ENCODE measurements at regions not wholly inside any gene's neighbourhood (a gene's known extent, or its start where the extent isn't known, plus 50 kb on each side); places are given as distances from the start of the nearest gene placed in this dataset.

DNA sequence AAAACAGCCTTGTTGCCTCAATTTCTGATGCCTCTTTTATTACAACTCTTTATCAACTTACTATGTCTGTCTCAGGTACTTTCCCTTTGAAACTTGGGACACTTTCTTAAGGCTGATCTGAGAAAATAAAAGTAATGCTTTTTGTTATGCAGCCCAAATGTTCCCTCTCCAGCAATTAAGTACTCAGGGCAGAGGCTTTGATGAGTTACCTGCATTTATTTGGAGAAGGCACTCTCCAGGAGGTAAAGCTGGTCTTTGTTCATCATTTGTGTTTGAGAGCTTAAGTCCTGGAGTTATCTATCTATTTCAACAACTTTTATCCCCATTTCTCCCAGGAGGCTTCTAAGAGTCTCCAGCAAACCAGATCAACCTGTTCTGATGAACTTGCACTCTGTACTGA is 259.2 kb downstream of the ASXL3 start:
- no peak overlapping the region for H3K27ac ChIP-seq
- H3K9me3 ChIP-seq = no peaks in the 10 kb centered on the region
- no peak for DNase-seq
- H3K4me1 ChIP-seq = no peaks in the 10 kb centered on the region
- intact Hi-C loops (cut with DNase I; ENCODE audit: low total_unique reads) = no loop called here
- H3K27me3 ChIP-seq = no peaks in the 10 kb centered on the region
- TF ChIP-seq POLR2A (IDR thresholded peaks at IDR 0.05) = no peak
- TF ChIP-seq, protein P1, sequence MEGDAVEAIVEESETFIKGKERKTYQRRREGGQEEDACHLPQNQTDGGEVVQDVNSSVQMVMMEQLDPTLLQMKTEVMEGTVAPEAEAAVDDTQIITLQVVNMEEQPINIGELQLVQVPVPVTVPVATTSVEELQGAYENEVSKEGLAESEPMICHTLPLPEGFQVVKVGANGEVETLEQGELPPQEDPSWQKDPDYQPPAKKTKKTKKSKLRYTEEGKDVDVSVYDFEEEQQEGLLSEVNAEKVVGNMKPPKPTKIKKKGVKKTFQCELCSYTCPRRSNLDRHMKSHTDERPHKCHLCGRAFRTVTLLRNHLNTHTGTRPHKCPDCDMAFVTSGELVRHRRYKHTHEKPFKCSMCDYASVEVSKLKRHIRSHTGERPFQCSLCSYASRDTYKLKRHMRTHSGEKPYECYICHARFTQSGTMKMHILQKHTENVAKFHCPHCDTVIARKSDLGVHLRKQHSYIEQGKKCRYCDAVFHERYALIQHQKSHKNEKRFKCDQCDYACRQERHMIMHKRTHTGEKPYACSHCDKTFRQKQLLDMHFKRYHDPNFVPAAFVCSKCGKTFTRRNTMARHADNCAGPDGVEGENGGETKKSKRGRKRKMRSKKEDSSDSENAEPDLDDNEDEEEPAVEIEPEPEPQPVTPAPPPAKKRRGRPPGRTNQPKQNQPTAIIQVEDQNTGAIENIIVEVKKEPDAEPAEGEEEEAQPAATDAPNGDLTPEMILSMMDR (IDR thresholded peaks at IDR 0.05) = no peak
- H3K4me3 ChIP-seq = no peak overlapping the region
- no peaks in the 10 kb centered on the region for H3K36me3 ChIP-seq (ENCODE audit: low read depth, missing control alignments)

DNA sequence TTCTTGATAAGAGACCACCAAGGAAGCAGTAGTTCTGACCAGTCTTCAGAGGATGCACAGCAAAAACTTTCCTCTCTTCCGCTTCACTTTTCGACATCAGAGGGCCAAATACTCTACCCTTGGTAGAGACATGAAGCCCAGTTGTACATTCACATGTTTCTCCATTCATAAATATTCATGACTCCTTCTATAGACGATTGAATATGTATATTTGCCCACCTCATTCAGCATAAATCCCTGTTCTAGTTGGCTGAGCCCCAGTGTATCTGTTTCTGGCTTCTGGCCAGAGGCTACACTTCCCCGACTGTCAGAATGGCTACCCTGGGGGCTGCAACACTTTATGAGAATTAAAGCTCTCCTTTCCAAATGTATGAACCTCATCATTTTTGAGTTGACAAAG is 258.5 kb downstream of the ASXL3 start:
- intact Hi-C loops (cut with DNase I; ENCODE audit: low total_unique reads) = no loop called here
- no peak for TF ChIP-seq POLR2A (IDR thresholded peaks at IDR 0.05)
- TF ChIP-seq, protein P1 (IDR thresholded peaks at IDR 0.05) = no peak
- H3K27me3 ChIP-seq = no peaks in the 10 kb centered on the region
- H3K36me3 ChIP-seq (ENCODE audit: low read depth, missing control alignments) = no peaks in the 10 kb centered on the region
- 68 to 70% methylated on average over 4 of the region's 4 CpGs for WGBS, 2 donors
- no peaks in the 10 kb centered on the region for H3K9me3 ChIP-seq
- H3K27ac ChIP-seq = no peak overlapping the region
- no peaks in the 10 kb centered on the region for H3K4me1 ChIP-seq
- no peak overlapping the region for H3K4me3 ChIP-seq
- no peak for DNase-seq

DNA sequence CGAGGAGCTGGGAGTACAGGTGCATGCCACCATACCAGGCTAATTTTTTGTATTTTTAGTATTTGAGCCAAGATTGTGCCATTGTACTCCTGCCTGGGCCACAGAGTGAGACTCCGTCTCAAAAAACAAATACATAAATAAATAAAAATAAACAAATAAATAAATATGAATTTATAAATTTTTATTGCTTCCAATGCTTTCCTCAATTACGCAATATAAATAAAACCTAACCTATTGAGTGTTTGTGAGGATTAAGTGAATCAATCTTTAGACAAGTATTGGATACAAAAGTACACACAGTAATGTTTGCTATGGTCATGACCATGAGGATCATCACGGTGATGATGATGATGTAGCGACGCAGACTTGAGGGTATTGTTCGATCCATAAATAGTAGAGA is 257.4 kb downstream of the ASXL3 start:
- 94 to 96% methylated on average over 7 of the region's 7 CpGs for WGBS, 2 donors
- intact Hi-C loops (cut with DNase I; ENCODE audit: low total_unique reads) = no loop called here
- Histone ChIP-seq H3K4me1 (no peaks in the 10 kb centered on the region), H3K9me3 (no peaks in the 10 kb centered on the region), H3K27me3 (no peaks in the 10 kb centered on the region), H3K27ac (no peak overlapping the region), H3K4me3 (no peak overlapping the region), H3K36me3 (ENCODE audit: low read depth, missing control alignments) (no peaks in the 10 kb centered on the region)
- no peak for DNase-seq
- TF ChIP-seq POLR2A (IDR thresholded peaks at IDR 0.05) = no peak
- TF ChIP-seq, protein P1 (IDR thresholded peaks at IDR 0.05) = no peak

DNA sequence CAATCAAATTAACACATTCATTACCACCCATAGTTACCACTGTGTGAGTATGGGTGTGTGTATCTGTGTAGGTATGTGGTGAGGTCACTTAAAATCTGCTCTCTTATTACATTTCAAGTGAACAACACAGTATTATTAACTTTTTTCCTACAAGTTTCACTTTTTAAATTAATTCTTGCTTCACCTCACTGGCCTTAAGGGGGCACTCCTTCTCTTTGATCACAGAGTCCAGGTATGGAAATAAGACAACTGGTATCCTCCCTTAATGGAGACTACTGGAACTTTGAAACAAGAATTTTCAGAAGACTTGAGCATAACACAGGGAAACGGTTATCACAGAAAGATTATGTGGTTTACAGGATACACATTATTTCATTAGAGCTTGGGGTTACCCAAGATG is 255.8 kb downstream of the ASXL3 start:
- Histone ChIP-seq H3K36me3 (ENCODE audit: low read depth, missing control alignments) (no peaks in the 10 kb centered on the region), H3K27ac (no peak overlapping the region), H3K9me3 (no peaks in the 10 kb centered on the region), H3K4me3 (no peak overlapping the region), H3K4me1 (no peaks in the 10 kb centered on the region), H3K27me3 (no peaks in the 10 kb centered on the region)
- DNase-seq = no peak
- TF ChIP-seq, protein P1 (IDR thresholded peaks at IDR 0.05) = no peak
- TF ChIP-seq POLR2A (IDR thresholded peaks at IDR 0.05) = no peak
- WGBS, 2 donors = 80 to 92% methylated on average over 1 of the region's 1 CpG
- intact Hi-C loops (cut with DNase I; ENCODE audit: low total_unique reads) = no loop called here

DNA sequence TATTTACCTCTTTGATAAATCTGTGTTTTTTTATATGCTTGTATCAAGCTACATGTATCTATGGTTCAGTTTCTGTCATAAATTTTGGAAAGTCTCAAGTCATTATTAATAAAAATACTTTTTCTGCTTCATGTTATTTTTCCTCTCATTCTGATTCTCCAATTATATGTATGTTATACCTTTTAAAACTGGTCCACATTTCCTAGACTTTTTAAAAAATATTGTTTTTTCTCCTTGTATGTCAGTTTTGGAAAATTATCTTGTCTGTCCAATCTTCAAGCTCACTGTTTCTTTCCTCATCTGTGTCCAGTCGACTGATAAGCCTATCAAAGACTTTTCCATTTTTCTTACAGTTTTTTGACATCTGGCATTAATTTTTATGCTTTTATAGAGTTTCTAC is 253.4 kb downstream of the ASXL3 start:
- 42 to 83% methylated on average over 1 of the region's 1 CpG for WGBS, 2 donors
- no peaks in the 10 kb centered on the region for H3K27me3 ChIP-seq
- no peaks in the 10 kb centered on the region for H3K4me1 ChIP-seq
- H3K27ac ChIP-seq = no peak overlapping the region
- no peak overlapping the region for H3K4me3 ChIP-seq
- H3K9me3 ChIP-seq = no peaks in the 10 kb centered on the region
- TF ChIP-seq POLR2A (IDR thresholded peaks at IDR 0.05) = no peak
- TF ChIP-seq, protein P1 (IDR thresholded peaks at IDR 0.05) = no peak
- intact Hi-C loops (cut with DNase I; ENCODE audit: low total_unique reads) = no loop called here
- DNase-seq = no peak
- H3K36me3 ChIP-seq (ENCODE audit: low read depth, missing control alignments) = no peaks in the 10 kb centered on the region
